Activated CD8-positive, alpha-beta memory T cell treated with anti-CD3 and anti-CD28 coated beads for 1 hour (primary cell): ENCODE measurements at regions not wholly inside any gene's neighbourhood (a gene's known extent, or its start where the extent isn't known, plus 50 kb on each side); places are given as distances from the start of the nearest gene placed in this dataset.
A peak's percentile ranks its signal among the peaks of the same experiment; 100 is the strongest.

ENCODE experiments used
- DNase-seq, 2 donors: peaks; one replicate each; pipeline ENCODE4 v3.0.0-alpha.2; 2020; ENCODE audit warnings: low read depth in 1 of 2; ENCODE audit errors: extremely low read depth in 1 of 2

DNA sequence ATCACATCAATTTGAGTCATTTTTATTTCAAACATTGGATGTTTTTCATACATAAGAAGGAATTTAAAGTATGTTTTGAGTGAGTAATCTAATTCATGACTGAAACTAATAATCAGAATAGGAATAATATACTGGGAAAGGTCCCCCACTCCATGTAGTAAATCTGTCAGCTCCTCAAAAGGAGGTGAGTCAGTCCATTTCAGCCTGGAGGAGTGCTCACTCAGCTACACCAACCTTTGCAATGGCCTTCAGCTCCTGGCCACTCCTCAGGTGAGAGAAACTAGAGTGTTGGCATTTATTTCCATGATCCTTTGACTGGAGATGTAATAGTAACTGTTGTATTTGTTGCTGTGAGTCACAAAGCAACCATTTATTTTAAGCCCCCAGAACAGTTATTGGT lies 744.9 kb upstream of the ARRDC4 start:
- no peak for DNase-seq

DNA sequence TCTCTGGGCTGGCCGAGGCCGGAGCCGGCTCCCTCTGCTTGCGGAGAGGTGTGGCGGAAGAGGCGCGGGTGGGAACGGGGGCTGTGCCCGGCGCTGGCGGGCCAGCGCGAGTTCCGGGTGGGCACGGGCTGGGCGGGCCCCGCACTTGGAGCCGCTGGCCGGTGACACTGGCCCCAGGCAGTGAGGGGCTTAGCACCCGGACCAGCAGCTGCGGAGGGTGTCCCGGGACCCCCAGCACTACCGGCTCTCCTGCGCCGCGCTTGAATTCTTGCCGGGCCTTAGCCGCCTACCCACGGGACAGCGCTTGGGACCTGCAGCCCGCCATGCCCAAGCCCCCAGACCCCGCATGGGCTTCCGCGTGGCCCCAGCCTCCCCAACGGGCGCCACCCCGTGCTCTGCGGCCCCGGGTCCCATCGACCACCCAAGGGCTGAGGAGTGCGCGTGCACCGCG lies 736.3 kb upstream of the ARRDC4 start:
- DNase-seq, result no peak

DNA sequence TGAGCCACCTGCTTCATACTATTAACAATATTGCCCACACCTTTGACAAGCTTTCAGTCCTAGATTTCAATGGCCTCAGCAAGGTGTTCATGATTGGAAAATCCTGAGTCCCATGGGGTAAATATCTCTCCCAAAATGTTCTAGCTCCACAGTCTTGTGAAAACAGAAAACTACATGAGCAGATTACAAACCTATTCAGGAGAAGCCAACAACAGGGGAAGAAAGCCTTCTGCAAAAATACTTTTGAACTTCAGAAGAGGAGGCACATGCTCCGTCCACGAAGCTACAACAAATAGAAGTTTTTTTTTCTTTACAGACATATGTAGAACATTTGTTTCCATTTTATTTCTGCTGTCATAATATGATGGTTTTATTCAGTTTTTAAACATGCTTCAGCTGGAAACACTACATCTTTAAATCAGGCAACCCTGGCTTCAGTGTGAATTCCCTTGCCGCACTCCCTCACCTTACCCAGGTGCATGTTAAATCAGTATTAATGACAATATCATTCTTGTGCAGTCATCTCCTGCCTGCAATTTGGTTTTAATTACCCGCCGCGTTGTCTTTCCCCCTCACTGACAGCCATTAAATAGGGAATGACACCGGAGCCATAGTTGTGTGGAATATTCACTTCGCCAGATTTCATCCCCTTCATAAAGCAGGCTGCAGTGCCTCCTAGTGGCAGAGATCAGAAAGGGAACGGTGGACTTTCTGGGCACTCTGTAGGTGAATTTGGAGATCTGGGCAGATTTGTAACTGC lies 725.5 kb upstream of the ARRDC4 start:
- peak in 1 of 2 donors; percentile 2 for DNase-seq

DNA sequence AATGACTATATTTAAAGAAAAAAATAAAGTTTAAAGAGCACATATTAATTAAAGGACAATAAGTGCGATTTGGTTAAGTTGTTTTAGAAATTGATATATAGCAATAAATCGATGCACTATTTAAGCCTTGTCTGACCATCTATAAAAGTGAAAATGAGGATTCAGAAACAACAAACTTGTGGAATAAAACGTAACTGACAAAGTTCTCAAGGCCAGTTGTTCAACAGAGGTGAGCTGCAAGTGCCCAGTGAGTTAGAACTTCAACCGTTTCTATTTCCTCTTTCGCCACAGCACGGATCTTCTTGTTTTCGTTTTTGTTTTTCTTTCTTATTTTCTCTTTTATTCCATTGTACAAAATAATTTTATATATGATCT lies 724.9 kb upstream of the ARRDC4 start:
- DNase-seq, result no peak

DNA sequence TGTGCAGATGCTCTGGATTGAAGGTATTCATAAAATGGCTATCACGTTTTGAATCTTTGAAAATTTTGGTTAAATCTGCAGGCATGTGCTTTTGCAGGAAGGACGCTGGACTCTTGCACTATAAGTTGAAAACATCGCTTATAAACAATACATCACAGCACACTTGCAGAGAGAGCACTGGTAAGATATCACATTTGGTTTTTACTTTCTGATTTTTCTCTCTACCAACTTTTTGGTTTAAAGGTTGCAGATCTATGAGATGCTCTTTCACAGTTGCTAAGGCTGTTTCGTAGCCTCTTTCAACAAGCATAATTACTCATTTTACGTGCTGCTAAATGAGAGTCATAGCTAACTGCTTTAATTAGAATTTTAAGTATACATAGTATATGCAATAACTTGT lies 724.4 kb upstream of the ARRDC4 start:
- no peak for DNase-seq

DNA sequence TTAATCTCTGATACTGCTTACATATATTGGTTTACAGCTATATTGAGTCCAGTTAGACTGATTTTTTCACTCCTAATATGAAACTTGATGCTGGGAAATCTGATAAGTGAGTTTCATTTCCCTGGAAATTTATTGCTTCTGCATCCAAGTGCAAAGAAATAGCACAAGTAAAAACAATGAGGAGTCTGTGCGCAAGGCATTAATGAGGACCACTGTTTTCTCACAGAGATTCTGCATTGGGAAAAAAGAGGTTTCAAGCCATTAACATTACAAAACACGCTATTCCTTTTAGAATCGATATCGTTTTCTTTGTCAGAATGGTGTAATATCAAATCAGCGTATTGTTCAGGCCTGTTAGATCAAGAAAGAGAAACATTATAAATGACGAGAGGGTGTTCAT lies 723.3 kb upstream of the ARRDC4 start:
- no peak for DNase-seq

DNA sequence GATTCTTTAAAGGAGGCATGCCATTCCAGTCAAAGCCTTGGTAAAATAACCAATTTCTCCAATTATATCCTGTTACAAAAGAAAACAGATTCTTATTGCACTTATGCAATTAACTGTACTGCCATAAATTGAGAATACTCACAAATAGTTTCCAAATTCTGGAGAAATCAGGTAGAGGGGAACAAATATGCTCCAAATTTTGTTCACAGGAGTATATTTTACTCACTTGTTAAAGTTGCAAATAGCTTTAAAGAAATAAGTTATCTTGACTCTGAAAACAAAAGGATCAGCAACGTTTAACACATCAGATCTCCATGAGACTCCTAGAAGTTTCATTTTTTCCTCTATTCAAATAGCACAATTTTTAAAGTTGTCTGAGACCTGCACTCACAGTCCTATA lies 712.1 kb upstream of the ARRDC4 start:
- no peak for DNase-seq

DNA sequence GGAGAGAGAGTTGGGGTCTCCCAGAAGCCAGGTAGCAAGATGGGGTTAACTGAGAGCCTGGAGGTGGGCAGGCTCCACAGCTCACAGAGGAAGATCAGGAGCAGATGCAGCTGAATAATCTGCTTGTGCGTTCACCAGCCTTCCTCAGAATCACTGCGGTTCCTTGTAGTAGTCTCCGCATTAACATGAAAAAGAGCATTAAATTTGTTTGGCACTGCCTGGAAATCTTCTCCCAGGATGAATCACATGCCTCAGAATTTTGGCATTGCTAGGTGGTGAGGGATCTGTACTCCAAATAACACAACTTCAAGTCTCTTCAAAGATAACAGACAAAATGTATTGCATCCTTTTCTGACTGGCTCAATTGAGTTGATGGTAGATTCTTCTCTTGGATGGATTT lies 700.6 kb upstream of the ARRDC4 start:
- no peak for DNase-seq

DNA sequence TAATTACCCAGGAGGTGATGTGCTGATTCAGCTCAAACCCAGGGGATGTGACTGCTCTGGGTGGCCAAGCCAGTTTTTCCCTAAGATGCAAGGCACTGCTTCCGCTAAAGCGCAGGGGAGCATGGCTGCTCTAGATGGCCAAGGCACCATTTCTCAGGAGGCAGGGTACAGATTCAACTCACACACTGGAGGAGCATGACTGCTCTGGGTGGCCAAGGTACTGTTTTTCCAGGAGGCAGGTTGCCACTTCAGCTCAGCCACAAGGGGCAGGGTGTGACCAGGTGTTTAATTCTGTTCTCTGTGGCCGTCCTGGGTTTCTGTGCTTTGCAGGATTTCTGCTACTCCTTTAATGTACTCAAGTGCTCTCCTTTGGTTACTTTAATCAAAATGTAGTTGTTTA lies 659.3 kb upstream of the ARRDC4 start:
- no peak for DNase-seq

DNA sequence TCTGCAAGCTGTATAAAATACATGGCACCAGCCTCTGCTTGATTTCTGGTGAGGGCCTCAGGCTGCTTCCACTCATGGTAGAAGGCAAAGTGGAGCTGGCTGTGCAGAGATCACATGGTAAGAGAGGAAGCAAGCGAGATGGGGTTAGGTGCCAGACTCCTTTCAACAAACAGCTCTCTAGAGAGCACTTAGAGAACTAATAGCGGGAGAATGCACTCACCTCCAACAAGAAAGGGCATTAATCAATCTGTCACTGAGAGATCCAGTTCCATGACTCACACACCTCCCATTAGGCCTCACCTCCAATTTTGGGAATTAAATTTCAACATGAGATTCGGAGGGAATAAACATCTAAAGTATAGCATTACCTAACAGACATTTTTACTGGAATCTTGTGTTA lies 644.1 kb upstream of the ARRDC4 start:
- DNase-seq, result no peak

DNA sequence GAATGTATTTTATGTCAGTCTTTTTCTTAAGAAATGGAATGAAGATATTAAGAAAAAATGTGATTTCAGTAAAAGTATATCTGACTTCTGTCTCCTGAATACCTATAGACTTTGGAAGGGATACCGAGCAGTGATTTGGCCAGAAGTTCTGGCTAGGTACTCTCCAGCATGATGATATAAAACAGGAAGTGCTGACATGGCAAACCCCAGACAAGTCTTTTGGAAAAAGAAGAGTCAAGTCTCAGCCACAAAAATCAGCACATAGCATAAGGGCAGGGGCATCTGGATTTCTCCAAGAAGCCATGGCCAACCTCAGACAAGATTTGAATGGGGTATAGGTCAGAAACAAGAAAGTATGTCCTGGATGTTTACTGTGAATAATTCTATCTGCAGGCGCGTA lies 643.3 kb upstream of the ARRDC4 start:
- DNase-seq, result no peak

DNA sequence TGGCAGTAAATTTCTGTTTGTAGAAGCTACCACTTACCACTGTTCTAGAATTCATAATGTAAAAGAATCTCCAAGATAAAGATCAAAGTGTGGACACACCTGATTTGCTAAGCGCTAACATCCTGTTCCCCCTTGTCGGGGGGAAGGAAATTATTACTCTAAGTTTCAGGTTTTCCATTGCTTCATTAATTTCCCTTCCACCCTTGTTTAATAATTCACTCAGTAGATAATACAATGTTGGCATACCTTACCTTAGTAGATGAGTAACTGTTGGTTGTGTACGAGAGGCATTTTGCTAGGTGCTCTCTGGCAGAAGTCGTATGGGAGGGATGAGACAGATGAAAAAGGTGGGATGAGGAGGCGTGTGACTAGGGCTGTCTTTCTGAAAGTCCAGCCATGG lies 641.2 kb upstream of the ARRDC4 start:
- DNase-seq, result no peak

DNA sequence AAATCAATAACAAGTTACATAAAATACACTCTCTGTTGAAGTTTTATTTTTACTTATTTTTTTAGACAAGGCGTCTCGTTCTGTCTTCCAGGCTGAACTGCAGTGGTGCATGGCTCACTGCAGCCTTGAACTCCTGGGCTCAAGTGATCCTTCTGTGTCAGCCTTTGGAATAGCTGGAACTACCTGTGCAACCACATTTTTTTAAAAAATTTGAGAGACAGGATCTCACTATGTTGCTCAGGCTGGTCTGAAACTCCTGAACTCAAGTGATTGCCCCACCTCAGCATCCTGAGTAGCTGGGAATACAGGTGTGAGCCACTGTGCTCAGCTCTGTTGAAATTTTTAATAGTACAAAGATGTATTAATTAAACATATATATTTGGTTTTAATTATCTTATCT lies 614.3 kb upstream of the ARRDC4 start:
- no peak for DNase-seq

DNA sequence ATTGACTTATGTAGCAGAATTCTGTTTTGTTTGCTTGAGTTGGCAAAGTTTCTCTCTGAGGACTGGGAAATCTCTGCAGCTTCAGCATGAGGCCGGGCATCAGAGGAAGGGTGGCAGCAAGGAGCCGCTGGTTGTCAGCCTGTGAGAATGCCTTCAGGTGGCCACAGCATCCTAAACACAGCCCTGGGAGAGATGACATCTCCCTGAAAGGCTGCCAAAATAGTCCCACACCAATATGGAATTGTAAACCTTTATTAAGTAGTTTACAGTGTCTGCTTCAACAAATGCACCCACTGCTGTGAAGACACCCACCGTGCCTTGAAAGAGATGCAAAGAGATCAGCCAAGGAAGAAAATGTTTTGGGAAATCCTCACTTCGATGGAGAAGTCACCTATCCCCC lies 609.7 kb upstream of the ARRDC4 start:
- DNase-seq, result no peak

DNA sequence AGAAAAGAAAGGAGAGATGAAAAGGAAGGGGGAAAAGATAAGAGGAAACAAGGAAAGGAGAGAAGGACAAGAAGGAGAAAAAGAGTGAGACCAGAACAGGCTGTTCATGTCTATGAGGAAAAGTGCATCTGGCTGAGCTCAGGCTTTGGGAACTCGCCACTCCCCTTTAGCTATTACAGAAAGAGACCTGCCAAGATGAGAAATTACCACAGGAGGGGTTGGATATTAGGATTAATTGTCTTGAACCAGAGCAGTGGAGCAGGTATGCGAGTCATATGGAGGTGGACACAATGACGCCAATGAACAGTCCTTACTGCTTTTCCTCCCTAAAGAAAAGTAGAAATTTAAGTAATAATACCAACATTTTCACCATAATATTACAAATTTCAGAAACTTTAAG lies 577.0 kb upstream of the ARRDC4 start:
- no peak for DNase-seq

DNA sequence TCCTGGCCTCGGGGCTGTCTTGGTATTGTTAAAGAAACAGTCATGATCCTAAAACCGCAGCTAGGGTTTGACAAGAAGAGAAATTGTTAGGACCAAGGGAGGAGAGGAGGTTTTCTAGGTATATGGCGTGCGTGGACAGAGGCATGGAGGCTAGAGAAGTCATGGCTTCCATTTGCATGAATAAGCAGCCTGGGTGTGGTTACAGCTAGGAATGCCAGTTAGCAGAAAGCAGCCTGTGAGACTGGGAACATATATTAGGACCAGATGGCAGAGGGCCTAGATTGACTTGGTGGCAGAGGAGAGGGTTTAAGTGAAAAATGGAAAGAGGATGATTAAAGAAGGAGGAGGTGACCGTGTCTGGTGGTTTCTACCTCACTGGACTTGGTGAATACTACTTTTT lies 573.6 kb upstream of the ARRDC4 start:
- no peak for DNase-seq

DNA sequence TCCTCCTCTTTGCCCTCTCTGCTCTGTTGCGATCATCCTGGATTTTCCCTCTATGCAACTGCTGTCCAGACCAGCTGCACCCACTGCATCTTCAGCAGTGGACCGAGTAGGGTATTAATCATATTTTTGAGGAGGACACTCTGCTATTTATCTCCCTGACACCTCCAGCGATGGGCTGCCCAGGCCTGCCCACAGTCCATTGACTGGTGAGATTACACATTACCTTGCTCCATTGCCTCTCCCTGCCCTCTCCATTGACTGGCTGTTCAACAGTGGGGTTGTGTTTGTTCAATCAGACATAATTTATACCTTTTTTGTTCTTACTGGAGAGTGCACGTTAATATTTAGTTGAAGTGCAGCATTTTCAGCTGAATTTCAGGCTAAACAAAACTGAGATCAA lies 559.3 kb upstream of the ARRDC4 start:
- DNase-seq, result no peak

DNA sequence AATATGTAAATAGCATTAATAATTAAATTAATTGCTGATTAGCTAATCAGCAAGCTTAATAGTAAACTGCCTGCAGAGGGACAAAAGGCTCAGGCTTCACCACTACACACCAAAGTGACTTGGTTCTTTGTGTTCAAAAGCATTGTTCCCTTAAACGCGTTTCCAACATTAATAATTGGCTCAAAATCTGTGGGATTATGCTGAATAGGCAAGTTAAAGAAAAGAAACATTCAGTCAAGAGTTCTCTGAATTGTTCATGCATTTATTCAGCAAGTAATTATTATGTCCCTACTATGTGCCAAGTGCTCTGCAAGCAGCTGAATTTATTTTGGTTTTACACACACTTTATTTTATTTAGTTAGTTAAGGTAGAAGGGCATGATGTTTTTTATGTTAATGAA lies 558.5 kb upstream of the ARRDC4 start:
- DNase-seq, result no peak

DNA sequence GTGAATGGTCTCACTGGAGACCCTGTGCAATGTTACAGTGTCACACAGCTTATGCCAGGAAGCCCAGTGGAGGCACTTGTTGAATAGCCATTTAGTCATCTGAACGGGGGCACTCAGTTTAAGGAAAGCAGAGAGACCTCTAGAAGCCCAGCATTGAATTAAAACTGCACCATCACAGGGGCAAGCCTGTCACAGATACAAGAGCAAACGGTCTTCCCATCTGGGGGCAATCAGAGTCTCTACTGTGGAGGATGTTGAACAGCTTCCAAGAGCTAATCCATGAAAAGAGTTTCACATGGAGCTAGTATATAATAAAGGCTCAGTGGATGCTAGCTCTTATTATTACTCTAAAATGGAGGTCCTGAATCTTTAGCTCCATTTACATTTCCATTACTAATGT lies 553.7 kb upstream of the ARRDC4 start:
- no peak for DNase-seq

DNA sequence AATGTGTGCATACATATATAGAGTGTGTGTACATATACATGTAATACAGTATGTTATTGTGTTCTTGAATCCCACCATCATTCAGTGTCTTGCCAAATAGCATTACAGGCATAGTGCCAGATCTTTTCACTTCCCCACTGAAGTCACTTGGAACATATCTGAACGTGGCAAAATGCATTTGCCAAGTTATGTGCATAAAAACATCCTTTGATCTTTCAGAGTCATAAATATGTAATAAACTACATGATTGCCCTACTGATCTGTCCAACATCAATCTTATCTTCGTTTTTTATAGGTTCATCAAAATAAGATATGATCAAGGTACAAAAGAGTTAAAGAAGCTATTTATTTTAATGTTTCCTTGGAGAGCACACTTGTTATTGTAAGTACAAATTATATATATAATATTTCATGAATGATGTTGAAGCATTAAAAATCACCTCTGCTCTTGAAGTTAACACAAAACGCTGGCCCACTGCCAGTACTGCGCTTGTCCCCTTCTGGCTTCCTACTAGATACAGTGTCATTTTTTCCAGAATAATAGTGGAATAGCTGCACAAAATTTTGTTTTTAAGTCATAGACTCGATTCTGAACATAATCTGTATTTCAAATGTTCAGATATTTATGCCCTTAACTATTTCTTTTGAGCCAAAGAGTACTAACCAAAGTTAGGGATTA lies 549.5 kb upstream of the ARRDC4 start:
- DNase-seq, result no peak

DNA sequence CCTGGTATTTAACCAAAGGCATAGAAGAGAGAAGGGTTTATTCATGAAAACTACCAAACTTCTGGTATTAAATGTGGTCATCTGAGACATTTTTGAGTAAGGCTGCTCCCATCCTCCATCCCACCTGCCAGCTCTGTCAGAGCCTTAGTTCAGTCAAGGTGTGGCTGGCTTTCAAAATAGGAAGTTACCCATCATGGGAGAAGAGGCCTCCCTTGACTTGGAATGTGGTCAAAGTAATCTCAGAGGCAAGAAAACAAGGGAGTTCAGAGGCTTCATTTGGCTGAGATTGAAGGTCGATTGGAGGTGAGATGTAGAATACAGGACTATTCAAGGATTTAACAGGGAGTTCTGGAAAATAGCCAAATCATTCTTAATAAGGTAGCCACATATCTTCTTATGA lies 540.4 kb upstream of the ARRDC4 start:
- DNase-seq, result no peak

DNA sequence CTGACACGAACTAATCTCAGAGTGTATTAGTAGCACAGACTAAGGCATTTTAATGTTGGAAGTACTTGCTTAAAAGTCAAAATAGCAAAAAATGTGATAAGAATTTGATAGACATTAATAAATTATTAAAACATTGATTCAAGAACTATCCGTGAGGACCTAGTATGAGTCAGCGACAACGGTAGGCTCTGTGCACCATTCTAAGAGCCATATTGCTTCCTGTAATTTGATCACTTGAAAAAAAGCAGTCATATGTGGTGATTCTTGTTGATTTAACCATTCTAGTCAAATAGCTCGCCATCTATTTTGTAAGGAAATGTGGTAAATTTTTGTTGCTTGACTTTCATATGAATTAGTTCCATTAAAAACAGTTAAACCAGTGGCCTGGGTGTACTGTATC lies 534.9 kb upstream of the ARRDC4 start:
- no peak for DNase-seq

DNA sequence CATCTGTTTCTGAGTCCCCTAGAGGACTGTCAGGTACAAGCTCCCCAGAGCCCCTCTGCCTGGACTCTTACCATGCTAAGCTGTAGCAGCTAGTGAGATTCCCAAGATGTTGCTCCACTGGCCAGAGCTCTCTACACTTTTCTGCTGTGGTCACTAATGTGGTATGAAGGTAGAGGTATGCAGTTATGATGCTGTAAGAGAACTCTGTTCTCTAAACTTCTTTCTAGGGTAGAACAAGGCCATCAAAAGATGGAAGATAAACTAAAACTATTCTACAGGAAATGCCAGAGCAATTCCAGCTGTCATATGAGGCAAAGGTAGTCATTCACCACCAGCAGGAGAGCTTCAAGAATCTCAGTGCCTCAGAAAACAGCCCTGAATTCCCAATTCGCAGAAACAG lies 517.4 kb upstream of the ARRDC4 start:
- no peak for DNase-seq
